ENCODE measurements at regions not wholly inside any gene's neighbourhood (a gene's known extent, or its start where the extent isn't known, plus 50 kb on each side); places are given as distances from the start of the nearest gene placed in this dataset.
"Not testable (repeated sequence)": the region's sequence is repeated elsewhere in the genome, so short reads cannot be mapped to it uniquely, and the experiment has no call there.

DNA sequence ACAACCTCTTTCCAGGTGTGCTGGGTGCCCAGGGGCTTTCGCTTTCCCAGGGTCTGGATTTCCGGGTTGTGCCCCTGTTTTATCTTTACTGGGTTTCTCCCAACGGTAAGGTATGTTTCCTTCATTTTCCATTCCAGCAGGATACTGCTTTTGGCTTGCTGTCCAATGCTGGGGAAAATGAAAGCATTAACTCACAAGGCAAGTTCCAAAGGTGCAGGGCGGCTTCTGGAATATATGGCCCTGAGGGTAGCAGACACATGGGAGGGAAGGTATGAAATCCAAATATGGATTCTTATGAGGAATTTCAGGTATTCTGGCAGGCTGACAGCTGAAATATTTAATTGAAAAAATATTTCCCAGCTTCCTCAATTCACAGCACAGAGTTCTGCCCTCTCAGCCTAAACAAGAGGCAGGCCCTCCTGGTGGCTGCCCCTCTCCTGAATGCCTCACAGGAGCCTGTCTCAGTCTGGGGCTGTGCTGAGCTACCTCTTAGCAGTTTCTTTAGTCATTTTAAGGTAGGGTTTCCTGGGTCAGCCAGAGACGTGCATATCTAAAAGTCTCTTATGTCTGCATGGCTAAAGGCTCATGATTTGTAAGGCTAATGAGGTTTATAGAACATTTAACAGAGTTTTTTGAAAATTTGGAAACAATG, 318.6 kb upstream of the B3GAT1 start:
- H3K9me3 Mint-ChIP-seq, result no peaks in the 10 kb centered on the region
- H3K36me3 Mint-ChIP-seq (ENCODE audit: low read depth), result no peaks in the 10 kb centered on the region
- intact Hi-C loops (cut with micrococcal nuclease), result loop anchor here (1.0 kb wide), 1 partner anchor 8 kb away; no protein-coding TSS in a partner anchor
- H3K27me3 Mint-ChIP-seq, result no peaks in the 10 kb centered on the region
- no peaks in the 10 kb centered on the region for H3K4me1 Mint-ChIP-seq (ENCODE audit: low read depth)
- H3K4me3 Mint-ChIP-seq, result no peak overlapping the region
- H3K27ac Mint-ChIP-seq, result no peak overlapping the region

DNA sequence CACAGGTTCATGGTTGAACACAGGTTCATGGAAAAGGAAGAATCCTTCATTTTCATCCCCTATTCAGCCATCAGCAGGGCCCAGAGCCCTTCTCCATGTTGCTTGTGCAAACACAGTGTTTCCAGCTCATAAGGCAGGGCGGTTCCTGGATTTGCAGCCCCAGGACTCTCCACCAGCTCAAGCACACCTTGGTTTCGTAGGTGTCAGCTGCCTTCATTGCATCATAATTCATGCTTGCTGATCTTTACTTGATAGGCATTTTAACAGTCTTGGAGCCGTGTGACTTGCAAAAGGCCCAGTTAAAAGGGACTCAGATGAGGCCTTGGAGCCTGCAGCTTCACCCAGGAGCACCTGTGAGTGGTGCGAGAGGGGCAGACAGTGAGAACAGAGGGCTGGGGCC, 318.1 kb upstream of the B3GAT1 start:
- no peaks in the 10 kb centered on the region for H3K27me3 Mint-ChIP-seq
- no peak overlapping the region for H3K4me3 Mint-ChIP-seq
- H3K4me1 Mint-ChIP-seq (ENCODE audit: low read depth), result no peaks in the 10 kb centered on the region
- no peaks in the 10 kb centered on the region for H3K9me3 Mint-ChIP-seq
- intact Hi-C loops (cut with micrococcal nuclease), result loop anchor here (1.0 kb wide), 1 partner anchor 8 kb away; no protein-coding TSS in a partner anchor
- no peaks in the 10 kb centered on the region for H3K36me3 Mint-ChIP-seq (ENCODE audit: low read depth)
- H3K27ac Mint-ChIP-seq, result no peak overlapping the region

DNA sequence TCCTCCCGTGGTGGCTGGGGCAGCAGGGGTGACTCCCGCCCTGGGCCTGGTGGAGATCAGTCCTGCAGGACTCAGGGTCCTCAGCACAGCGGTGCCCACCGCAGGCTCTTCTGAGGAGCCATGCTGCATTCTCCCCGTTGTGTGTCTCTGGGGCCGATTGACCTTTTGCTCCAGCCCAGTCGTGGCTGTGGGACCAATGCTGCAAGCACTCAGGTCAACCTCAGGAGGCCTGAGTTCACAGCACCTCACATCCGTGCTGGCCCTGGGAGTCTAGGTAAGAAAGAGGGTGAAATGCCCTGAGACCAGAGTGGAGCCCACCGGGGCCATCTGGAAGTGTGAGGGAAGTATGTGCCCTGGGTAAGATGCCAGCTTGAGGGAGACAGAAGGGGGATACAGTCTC, 316.1 kb upstream of the B3GAT1 start:
- Mint-ChIP-seq H3K4me3 (no peak overlapping the region), H3K9me3 (no peaks in the 10 kb centered on the region), H3K36me3 (ENCODE audit: low read depth) (no peaks in the 10 kb centered on the region), H3K27ac (no peak overlapping the region), H3K4me1 (ENCODE audit: low read depth) (no peaks in the 10 kb centered on the region), H3K27me3 (no peaks in the 10 kb centered on the region)
- intact Hi-C loops (cut with micrococcal nuclease), result no loop called here

DNA sequence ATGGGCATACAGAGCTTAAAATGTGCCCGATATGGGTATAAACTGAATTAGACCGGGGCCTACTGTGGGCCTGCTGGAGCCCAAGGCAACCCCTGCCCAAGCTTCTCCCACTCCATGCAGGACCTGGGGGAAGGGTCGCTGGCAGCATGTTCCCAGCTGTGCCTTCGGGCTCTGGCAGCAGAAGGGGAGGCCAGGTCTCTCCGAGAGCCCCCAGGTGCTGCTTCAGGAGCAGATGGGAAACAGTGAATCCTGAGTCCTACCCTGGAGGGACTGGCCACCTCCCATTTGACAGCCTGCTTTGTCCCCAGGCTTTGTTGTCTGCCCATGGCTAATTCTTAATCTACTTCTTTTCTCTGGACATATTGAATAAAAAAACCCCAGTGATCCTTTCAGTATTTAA, 315.6 kb upstream of the B3GAT1 start:
- no peaks in the 10 kb centered on the region for H3K9me3 Mint-ChIP-seq
- no peaks in the 10 kb centered on the region for H3K36me3 Mint-ChIP-seq (ENCODE audit: low read depth)
- H3K4me3 Mint-ChIP-seq, result no peak overlapping the region
- no peaks in the 10 kb centered on the region for H3K4me1 Mint-ChIP-seq (ENCODE audit: low read depth)
- intact Hi-C loops (cut with micrococcal nuclease), result no loop called here
- H3K27me3 Mint-ChIP-seq, result no peaks in the 10 kb centered on the region
- no peak overlapping the region for H3K27ac Mint-ChIP-seq

DNA sequence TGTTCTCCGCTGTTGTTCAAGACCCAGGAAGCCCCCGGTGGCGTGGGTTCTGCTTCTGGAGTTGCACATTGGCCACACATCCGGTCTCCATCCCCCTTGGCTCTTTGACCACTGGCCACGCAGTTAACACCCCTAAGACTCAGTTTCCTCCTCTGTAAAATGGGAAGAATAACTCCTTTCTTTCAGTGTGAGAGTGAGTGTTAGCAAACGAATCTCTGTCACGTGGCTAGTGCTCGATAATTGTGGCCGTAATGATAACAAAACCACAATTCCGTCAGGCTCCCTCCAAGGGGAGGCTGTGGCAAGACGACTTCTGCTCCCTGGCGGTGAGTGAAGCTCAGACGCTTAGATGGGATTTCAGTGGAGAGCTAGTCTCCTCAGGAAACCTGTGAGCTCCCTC, 315.2 kb upstream of the B3GAT1 start:
- Mint-ChIP-seq H3K4me1 (ENCODE audit: low read depth) (no peaks in the 10 kb centered on the region), H3K4me3 (no peak overlapping the region), H3K36me3 (ENCODE audit: low read depth) (no peaks in the 10 kb centered on the region), H3K9me3 (no peaks in the 10 kb centered on the region), H3K27me3 (no peaks in the 10 kb centered on the region), H3K27ac (no peak overlapping the region)
- intact Hi-C loops (cut with micrococcal nuclease), result no loop called here

DNA sequence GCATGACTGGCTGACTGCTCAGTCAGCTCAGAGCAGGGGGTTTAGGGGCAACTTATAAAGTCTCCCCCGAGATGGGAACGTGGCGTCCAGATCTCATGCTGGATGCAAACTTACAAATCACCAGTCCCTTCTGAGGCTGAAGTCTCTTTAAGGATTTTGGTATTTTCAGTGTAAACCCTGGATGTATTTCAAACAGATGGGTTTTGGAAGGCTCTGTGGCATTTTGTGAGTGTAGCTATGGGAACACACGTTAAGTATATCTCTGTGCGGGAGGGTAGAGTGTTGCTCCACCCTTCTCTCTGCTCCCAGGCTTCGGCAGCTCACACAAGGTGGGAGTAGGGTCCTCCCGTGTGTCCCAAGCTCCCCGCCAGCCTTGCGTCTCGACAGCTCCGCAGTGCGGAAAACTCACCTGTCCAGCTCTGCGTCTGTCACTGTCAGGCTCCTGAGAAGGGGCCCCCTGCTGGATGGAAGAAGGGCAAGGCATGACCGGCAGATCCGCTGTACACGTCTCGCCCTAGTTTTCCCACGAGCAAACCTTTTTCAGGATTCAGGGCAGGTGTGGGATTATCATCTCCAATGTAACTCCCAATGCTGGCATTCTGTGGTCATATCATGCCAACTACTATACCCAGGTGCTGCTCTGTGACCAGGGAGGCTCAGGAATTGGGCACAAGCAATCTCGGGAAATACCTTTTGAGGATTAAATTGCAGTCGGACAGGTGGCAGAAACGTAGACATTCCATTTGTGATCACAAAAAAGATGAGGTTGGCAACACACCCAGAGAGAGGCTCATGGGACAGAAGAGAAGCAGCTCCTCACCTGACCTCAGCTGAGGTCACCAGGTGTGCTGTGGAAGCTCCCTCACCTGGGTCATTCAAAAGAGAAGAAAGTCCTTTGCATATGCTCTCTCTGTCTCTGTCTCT, 313.9 kb upstream of the B3GAT1 start:
- no peaks in the 10 kb centered on the region for H3K36me3 Mint-ChIP-seq (ENCODE audit: low read depth)
- H3K27me3 Mint-ChIP-seq, result no peaks in the 10 kb centered on the region
- intact Hi-C loops (cut with micrococcal nuclease), result no loop called here
- H3K4me1 Mint-ChIP-seq (ENCODE audit: low read depth), result no peaks in the 10 kb centered on the region
- H3K4me3 Mint-ChIP-seq, result no peak overlapping the region
- no peaks in the 10 kb centered on the region for H3K9me3 Mint-ChIP-seq
- H3K27ac Mint-ChIP-seq, result no peak overlapping the region

DNA sequence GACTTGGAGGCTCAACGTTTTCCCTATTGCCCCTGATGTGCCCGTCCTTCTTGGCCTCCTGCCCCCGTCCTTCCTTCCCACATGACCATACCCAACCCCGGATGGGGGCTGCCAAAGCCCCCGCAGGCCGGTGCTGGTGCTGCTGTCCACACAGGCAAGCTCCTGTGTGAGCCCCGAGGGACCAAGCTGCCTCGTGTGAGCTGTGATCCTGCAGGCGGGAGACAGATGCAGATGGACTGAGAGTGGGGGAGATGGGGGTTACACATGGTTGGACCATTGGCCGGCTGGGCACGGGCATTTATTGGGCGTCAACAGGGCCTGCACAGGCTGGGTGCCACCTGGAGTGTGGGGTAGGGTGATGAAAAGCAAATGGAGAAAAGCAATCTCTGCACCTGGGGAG, 313.2 kb upstream of the B3GAT1 start:
- H3K4me3 Mint-ChIP-seq, result no peak overlapping the region
- H3K4me1 Mint-ChIP-seq (ENCODE audit: low read depth), result no peaks in the 10 kb centered on the region
- H3K36me3 Mint-ChIP-seq (ENCODE audit: low read depth), result no peaks in the 10 kb centered on the region
- H3K27ac Mint-ChIP-seq, result no peak overlapping the region
- intact Hi-C loops (cut with micrococcal nuclease), result no loop called here
- H3K27me3 Mint-ChIP-seq, result no peaks in the 10 kb centered on the region
- H3K9me3 Mint-ChIP-seq, result no peaks in the 10 kb centered on the region

DNA sequence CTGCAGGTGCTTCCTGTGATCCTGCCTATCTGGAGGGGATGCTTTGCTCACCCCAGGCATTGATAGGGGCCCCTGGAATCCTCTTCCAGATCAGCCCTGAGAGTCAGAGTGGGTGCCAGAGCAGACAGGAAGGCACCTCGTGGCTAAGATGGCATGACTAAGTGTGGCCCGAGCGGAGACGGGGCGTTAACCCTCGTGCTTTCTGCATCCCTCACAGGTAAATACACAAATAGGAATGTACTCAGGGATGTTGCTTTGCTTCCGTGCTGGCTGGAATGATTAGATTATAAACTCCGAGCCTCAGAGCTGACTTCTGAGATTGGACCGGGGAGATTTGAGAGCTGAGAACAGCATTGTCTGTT, 312.7 kb upstream of the B3GAT1 start:
- no peak overlapping the region for H3K27ac Mint-ChIP-seq
- H3K9me3 Mint-ChIP-seq, result no peaks in the 10 kb centered on the region
- intact Hi-C loops (cut with micrococcal nuclease), result no loop called here
- H3K27me3 Mint-ChIP-seq, result no peaks in the 10 kb centered on the region
- no peaks in the 10 kb centered on the region for H3K36me3 Mint-ChIP-seq (ENCODE audit: low read depth)
- no peaks in the 10 kb centered on the region for H3K4me1 Mint-ChIP-seq (ENCODE audit: low read depth)
- H3K4me3 Mint-ChIP-seq, result no peak overlapping the region

DNA sequence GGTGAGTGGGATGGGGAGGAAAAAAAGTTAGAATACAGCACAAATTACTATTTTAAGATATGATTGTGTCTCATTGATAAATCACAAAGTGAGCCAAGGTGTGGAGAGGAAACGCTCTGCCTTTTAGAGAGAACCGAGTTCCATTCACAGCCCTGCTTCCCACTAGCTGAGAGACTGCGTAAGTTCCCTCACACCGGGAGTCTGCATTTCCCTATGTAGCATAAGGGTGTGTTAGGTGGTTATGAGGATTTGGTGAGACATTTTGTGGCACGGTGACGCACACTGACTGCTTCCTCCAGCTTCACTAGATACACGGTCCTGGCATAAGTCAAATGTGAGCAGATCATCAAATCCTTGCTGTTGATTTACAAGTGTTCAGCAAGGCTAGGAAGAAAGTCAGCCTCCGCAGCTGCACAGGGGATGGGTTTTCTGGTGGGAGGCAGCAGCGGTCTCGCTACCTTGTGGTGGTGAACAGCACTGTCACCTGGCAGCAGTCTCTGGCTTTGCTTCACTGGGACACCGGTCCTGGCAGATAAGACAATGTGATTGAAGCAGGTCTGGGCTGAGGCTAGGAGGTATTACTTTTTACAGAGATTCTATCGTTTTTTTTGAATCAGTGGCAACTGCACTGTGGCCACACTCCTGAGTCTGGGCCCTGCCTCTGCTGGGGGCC, 312.2 kb upstream of the B3GAT1 start:
- Mint-ChIP-seq H3K9me3 (no peaks in the 10 kb centered on the region), H3K36me3 (ENCODE audit: low read depth) (no peaks in the 10 kb centered on the region), H3K4me1 (ENCODE audit: low read depth) (no peaks in the 10 kb centered on the region), H3K27ac (no peak overlapping the region), H3K4me3 (no peak overlapping the region), H3K27me3 (no peaks in the 10 kb centered on the region)
- intact Hi-C loops (cut with micrococcal nuclease), result no loop called here

DNA sequence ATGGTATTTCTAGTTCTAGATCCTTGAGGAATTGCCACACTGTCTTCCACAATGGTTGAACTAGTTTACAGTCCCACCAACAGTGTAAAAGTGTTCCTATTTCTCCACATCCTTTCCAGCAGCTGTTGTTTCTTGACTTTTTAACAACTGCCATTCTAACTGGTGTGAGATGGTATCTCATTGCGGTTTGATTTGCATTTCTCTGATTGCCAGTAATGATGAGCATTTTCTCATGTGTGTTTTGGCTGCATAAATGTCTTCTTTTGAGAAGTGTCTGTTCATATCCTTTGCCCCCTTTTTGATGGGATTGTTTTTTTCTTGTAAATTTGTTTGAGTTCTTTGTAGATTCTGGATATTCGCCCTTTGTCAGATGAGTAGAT, 308.6 kb upstream of the B3GAT1 start:
- H3K9me3 Mint-ChIP-seq; H3K4me3 Mint-ChIP-seq; H3K27me3 Mint-ChIP-seq; intact Hi-C loops (cut with micrococcal nuclease); H3K27ac Mint-ChIP-seq; H3K4me1 Mint-ChIP-seq (ENCODE audit: low read depth); H3K36me3 Mint-ChIP-seq (ENCODE audit: low read depth): not testable (repeated sequence)

DNA sequence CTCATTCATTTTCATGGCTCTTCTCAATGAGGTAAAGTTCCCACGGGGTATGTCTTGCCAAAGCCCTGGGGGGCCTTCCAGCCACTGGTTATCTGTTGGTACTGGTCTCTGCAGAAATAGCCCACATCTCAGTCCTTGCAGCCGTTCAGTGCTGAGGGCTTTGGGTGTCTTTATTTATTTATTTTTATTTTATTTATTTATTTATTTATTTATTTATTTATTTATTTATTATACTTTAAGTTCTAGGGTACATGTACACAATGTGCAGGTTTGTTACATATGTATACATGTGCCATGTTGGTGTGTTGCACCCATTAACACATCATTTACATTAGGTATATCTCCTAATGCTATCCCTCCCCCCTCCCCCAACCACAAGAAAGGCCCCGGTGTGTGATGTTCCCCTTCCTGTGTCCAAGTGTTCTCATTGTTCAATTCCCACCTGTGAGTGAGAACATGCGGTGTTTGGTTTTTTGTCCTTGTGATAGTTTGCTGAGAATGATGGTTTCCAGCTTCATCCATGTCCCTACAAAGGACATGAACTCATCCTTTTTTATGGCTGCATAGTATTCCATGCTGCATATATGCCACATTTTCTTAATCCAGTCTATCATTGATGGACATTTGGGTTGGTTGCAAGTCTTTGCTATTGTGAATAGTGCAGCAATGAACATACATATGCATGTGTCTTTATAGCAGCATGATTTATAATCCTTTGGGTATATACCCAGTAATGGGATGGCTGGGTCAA, 308.1 kb upstream of the B3GAT1 start:
- H3K27ac Mint-ChIP-seq; intact Hi-C loops (cut with micrococcal nuclease); H3K4me1 Mint-ChIP-seq (ENCODE audit: low read depth); H3K9me3 Mint-ChIP-seq; H3K36me3 Mint-ChIP-seq (ENCODE audit: low read depth); H3K27me3 Mint-ChIP-seq; H3K4me3 Mint-ChIP-seq: not testable (repeated sequence)

DNA sequence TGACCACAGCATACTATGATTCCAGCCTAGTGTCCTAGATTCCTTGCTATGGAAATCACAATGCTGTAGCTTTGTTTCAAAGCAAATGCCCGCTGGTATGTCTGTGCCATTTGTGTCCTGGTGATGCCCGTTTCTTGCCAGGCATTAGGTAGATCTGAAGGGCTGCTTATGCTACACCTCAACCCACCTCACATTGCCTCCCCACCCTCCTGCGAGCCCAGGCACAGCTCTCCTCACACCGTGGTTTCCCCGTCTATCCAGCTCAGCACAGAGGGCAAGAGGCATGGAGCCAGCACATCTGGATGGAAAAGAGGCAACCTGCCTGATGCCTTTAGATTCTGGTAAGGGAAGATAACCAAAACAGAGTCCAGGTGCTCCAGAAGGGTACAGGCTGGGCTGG, 307.4 kb upstream of the B3GAT1 start:
- Mint-ChIP-seq H3K27me3 (peaks cover 2% of the 10 kb centered on the region), H3K36me3 (ENCODE audit: low read depth) (no peaks in the 10 kb centered on the region), H3K9me3 (no peaks in the 10 kb centered on the region), H3K4me3 (no peak overlapping the region), H3K27ac (no peak overlapping the region), H3K4me1 (ENCODE audit: low read depth) (no peaks in the 10 kb centered on the region)
- intact Hi-C loops (cut with micrococcal nuclease), result no loop called here

DNA sequence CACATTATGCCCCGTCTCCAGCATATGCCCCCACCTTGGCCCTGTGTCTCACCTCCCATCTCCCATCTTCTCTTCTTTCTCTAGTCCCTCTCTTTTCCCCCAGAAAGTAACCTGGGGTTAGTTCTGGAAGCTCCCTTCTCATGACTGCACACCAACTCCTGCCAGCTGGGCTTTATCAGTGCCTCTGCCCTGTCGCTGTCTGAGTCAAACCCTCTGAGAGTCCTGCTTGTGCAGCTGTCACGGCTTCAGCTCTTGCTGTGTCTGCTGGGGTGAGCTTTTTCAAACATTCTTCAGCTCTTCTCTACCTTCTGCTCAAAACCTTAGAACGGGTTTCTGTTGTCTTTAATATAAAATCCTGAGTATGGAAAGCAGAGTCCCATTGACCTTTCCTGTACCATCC, 304.5 kb upstream of the B3GAT1 start:
- Mint-ChIP-seq H3K9me3 (no peaks in the 10 kb centered on the region), H3K36me3 (ENCODE audit: low read depth) (no peaks in the 10 kb centered on the region), H3K27me3 (peaks cover 3% of the 10 kb centered on the region), H3K4me3 (no peak overlapping the region), H3K4me1 (ENCODE audit: low read depth) (no peaks in the 10 kb centered on the region), H3K27ac (no peak overlapping the region)
- intact Hi-C loops (cut with micrococcal nuclease), result no loop called here

All from dendritic cell treated with granulocyte-macrophage colony-stimulating factor and Interleukin-4, amounts not matched to agents 40 ng/mL and 50 ng/mL, for 4 days (primary cell).